ENCODE measurements at regions not wholly inside any gene's neighbourhood (a gene's known extent, or its start where the extent isn't known, plus 50 kb on each side); places are given as distances from the start of the nearest gene placed in this dataset.

DNA sequence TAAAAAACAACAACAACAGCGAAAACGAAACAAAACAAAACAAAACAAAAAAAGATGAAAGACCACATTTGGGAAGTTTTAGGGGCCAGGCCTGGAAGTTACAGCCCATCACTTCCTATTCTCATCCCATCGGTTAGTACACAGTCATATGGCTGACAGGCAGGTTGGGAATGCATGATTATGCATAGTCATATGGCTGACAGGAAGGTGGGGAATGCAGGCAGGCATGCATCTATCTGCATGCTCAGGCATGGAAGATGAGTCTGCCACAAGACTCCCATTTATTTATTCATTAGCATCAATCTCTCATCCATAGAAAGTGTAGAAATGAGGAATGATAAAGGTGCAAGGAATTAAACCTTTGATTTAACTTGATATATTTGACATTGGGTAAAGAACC is 325.3 kb upstream of the MEX3C start:
- Histone ChIP-seq H3K4me1 (no peaks in the 10 kb centered on the region), H3K27me3 (ENCODE audit: low read depth) (no peaks in the 10 kb centered on the region), H3K27ac (no peak overlapping the region), H3K9me3 (no peaks in the 10 kb centered on the region), H3K4me3 (no peak overlapping the region), H3K36me3 (no peaks in the 10 kb centered on the region)
- DNase-seq: no peak
- ATAC-seq: no peak
- TF ChIP-seq, protein P1, sequence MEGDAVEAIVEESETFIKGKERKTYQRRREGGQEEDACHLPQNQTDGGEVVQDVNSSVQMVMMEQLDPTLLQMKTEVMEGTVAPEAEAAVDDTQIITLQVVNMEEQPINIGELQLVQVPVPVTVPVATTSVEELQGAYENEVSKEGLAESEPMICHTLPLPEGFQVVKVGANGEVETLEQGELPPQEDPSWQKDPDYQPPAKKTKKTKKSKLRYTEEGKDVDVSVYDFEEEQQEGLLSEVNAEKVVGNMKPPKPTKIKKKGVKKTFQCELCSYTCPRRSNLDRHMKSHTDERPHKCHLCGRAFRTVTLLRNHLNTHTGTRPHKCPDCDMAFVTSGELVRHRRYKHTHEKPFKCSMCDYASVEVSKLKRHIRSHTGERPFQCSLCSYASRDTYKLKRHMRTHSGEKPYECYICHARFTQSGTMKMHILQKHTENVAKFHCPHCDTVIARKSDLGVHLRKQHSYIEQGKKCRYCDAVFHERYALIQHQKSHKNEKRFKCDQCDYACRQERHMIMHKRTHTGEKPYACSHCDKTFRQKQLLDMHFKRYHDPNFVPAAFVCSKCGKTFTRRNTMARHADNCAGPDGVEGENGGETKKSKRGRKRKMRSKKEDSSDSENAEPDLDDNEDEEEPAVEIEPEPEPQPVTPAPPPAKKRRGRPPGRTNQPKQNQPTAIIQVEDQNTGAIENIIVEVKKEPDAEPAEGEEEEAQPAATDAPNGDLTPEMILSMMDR (IDR thresholded peaks at IDR 0.05): no peak
- intact Hi-C loops (cut with DNase I): no loop called here

DNA sequence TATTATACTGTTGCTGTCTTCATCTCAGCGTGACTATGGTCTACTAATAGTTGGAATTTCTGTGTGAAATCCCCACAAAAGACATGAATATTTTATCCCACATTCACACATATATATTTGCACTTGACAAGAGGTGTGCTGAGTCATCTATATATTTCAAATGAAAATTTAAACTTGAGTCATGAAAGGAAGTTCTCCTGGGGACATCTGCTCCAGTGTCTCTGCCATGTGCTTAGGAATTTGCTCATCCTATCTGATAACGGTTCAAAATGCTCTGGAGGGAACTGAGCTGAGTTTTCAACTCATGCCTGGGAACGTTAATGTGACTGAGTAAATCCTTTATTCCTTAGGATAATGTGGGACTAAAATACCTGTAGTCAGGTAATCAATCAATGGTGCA is 326.2 kb upstream of the MEX3C start:
- intact Hi-C loops (cut with DNase I): no loop called here
- Histone ChIP-seq H3K27me3 (ENCODE audit: low read depth) (no peaks in the 10 kb centered on the region), H3K9me3 (no peaks in the 10 kb centered on the region), H3K27ac (no peak overlapping the region), H3K4me1 (no peaks in the 10 kb centered on the region), H3K36me3 (no peaks in the 10 kb centered on the region), H3K4me3 (no peak overlapping the region)
- ATAC-seq: no peak
- TF ChIP-seq, protein P1 (IDR thresholded peaks at IDR 0.05): no peak
- no peak for DNase-seq

GRCh38 chr18:51525453-51526225 is 328.2 kb upstream of the MEX3C start:
- no peaks in the 10 kb centered on the region for H3K4me1 ChIP-seq
- no peak overlapping the region for H3K27ac ChIP-seq
- DNase-seq (no peak), ATAC-seq (no peak)
- intact Hi-C loops (cut with DNase I): no loop called here
- no peaks in the 10 kb centered on the region for H3K27me3 ChIP-seq (ENCODE audit: low read depth)
- H3K36me3 ChIP-seq: no peaks in the 10 kb centered on the region
- TF ChIP-seq, protein P1 (IDR thresholded peaks at IDR 0.05): no peak
- H3K4me3 ChIP-seq: no peak overlapping the region
- no peaks in the 10 kb centered on the region for H3K9me3 ChIP-seq

DNA sequence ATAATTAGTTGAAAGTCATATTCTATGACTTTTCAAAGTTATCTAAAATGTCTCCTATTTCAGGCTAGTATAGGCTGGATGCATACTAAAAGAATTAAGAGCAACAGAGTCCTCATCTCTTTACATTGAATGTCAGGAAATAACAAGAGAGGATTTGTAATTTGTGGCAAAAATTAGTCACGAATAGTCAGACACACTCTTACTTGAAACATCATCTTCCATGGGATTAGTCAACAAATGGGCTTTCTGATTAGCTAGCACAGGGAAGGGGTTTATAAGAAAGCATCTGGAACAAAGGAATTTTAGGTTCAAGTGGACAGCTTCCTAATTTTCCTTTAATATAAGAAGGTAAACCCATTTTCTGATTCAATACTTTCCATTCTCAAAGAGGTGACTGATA is 330.3 kb upstream of the MEX3C start:
- DNase-seq: no peak
- Histone ChIP-seq H3K27me3 (ENCODE audit: low read depth) (no peaks in the 10 kb centered on the region), H3K4me3 (no peak overlapping the region), H3K4me1 (no peaks in the 10 kb centered on the region), H3K27ac (no peak overlapping the region), H3K9me3 (no peaks in the 10 kb centered on the region), H3K36me3 (no peaks in the 10 kb centered on the region)
- TF ChIP-seq, protein P1 (IDR thresholded peaks at IDR 0.05): no peak
- intact Hi-C loops (cut with DNase I): no loop called here
- ATAC-seq: no peak

GRCh38 chr18:51531501-51531900 is 334.0 kb upstream of the MEX3C start:
- Histone ChIP-seq H3K4me3 (no peak overlapping the region), H3K4me1 (no peaks in the 10 kb centered on the region), H3K27ac (no peak overlapping the region), H3K9me3 (no peaks in the 10 kb centered on the region), H3K27me3 (ENCODE audit: low read depth) (no peaks in the 10 kb centered on the region), H3K36me3 (no peaks in the 10 kb centered on the region)
- TF ChIP-seq, protein P1 (IDR thresholded peaks at IDR 0.05): no peak
- intact Hi-C loops (cut with DNase I): no loop called here
- no peak for DNase-seq
- ATAC-seq: no peak

Data from lower lobe of right lung (tissue), 2 donors.